K562 (cell line): ENCODE measurements at regions not wholly inside any gene's neighbourhood (a gene's known extent, or its start where the extent isn't known, plus 50 kb on each side); places are given as distances from the start of the nearest gene placed in this dataset.

ENCODE experiments used
- ATAC-seq: fragments of 200-7000 bp; cut with Tn5 transposase; 3 replicates; pipeline ENCODE4 v1.9.1; 2020; ENCODE audit warnings: moderate library complexity
- BruUV-seq: library from RNA; stranded (reverse); fragments of 400-500 nt; replicated peaks from 2 replicates; lab custom pipeline; 2021; lab: Mats Ljungman, UMichigan
- CTCF ChIA-PET: fragments of 300-600 bp; formaldehyde crosslinking; extraction: SDS; loops from one replicate; lab custom pipeline; 2021; ENCODE audit warnings: low intra/inter-chr PET ratio; lab: Yijun Ruan, JAX
- POLR2A ChIA-PET: fragments of 300-600, 350-650 bp; sonication (Branson Sonifier 250); formaldehyde crosslinking; extraction: SDS; loops from one replicate; lab custom pipeline; 2021; ENCODE audit warnings: antibody characterized with exemption, inconsistent platforms; lab: Yijun Ruan, JAX
- DNase-seq, 4 experiments: peaks; one replicate each; pipeline versions ENCODE4 v3.0.0 to v3.0.0-alpha.2; 2011 to 2018; ENCODE audit warnings: low spot score in 3 of 4, mixed read lengths in 3 of 4; ENCODE audit errors: extremely low read depth in 1 of 4
- FAIRE-seq: peaks from 2 replicates; lab custom pipeline; 2011; peaks lifted over from hg19 to GRCh38; lab: Jason Lieb, UNC
- H2AFZ ChIP-seq: 2 replicates; pipeline ENCODE4 v1.6.0; 2011; ENCODE audit warnings: low read depth, low read length, control low read depth, inconsistent platforms
- H3K27ac ChIP-seq: fragments of 200-600 bp; 3 replicates; pipeline ENCODE4 v1.8.0; 2011; ENCODE audit warnings: low read depth, mild to moderate bottlenecking, control low read depth, inconsistent platforms, low read length, moderate library complexity, mixed read lengths; ENCODE audit errors: extremely low read depth
- H3K27me3 ChIP-seq, 2 experiments: fragments of 300-600 bp in 1 of 2; 2 replicates in 1 of 2; 3 replicates in 1 of 2; pipeline versions ENCODE4 v1.6.0 to v1.8.0; 2011; ENCODE audit warnings: inconsistent platforms in 2 of 2, low read length in 2 of 2, mild to moderate bottlenecking in 1 of 2, mixed read lengths in 1 of 2, moderate library complexity in 1 of 2; ENCODE audit not compliant: control insufficient read depth in 2 of 2, insufficient read depth in 2 of 2
- H3K36me3 ChIP-seq: fragments of 300-600 bp; 3 replicates; pipeline ENCODE4 v1.8.0; 2011; ENCODE audit warnings: mild to moderate bottlenecking, low read length, inconsistent platforms; ENCODE audit not compliant: control insufficient read depth, insufficient read depth
- H3K4me1 ChIP-seq, 2 experiments: fragments of 200-600 bp in 1 of 2; replicated peaks in 1 of 2; 2 replicates in 1 of 2; 3 replicates in 1 of 2; pipeline versions ENCODE4 v1.5.1 to v1.8.0; 2011; ENCODE audit warnings: inconsistent platforms in 2 of 2, low read length in 2 of 2, mild to moderate bottlenecking in 1 of 2, mixed read lengths in 1 of 2, moderate library complexity in 1 of 2; ENCODE audit not compliant: control insufficient read depth in 2 of 2, insufficient read depth in 2 of 2
- H3K4me2 ChIP-seq: 2 replicates; pipeline ENCODE4 v1.6.1; 2011; ENCODE audit warnings: low read length, control low read depth, inconsistent platforms, mixed read lengths; ENCODE audit not compliant: insufficient read depth
- H3K4me3 ChIP-seq: fragments of 200-600 bp; sonication (generic), shearing (Covaris generic); 2 replicates; pipeline ENCODE4 v1.5.1; 2016; ENCODE audit warnings: control low read depth, inconsistent platforms
- H3K79me2 ChIP-seq: fragments of 200-600 bp; 3 replicates; pipeline ENCODE4 v1.8.0; 2011; ENCODE audit warnings: low read length, inconsistent platforms; ENCODE audit not compliant: control insufficient read depth, insufficient read depth
- H3K9ac ChIP-seq, 2 experiments: 2 replicates each; pipeline versions ENCODE4 v1.6.0 to v1.6.1; 2011; ENCODE audit warnings: low read depth in 2 of 2, low read length in 2 of 2, control low read depth in 1 of 2, inconsistent platforms in 1 of 2, mild to moderate bottlenecking in 1 of 2, mixed read lengths in 1 of 2; ENCODE audit not compliant: insufficient read depth in 1 of 2
- H3K9me1 ChIP-seq: one replicate; pipeline ENCODE4 v1.6.0; 2011; ENCODE audit warnings: inconsistent platforms, mild to moderate bottlenecking, low read length, moderate library complexity; ENCODE audit not compliant: control insufficient read depth, insufficient read depth
- H3K9me3 ChIP-seq: replicated peaks from 2 replicates; pipeline ENCODE4 v1.5.1; 2011; ENCODE audit warnings: low read depth, low read length, inconsistent platforms; ENCODE audit not compliant: control insufficient read depth, insufficient read depth
- H4K20me1 ChIP-seq: replicated peaks from 2 replicates; pipeline ENCODE4 v1.6.1; 2011; ENCODE audit warnings: low read length, inconsistent platforms, mixed read lengths; ENCODE audit not compliant: control insufficient read depth, insufficient read depth
- CHD4 ChIP-seq: fragments of 200-600 bp; sonication (generic); IDR thresholded peaks from 3 replicates; pipeline ENCODE4 v1.6.1; 2012; ENCODE audit warnings: low read depth, mild to moderate bottlenecking, mixed read lengths, low read length, inconsistent platforms; ENCODE audit not compliant: insufficient read depth, insufficient replicate concordance, poor library complexity, severe bottlenecking
- DACH1 ChIP-seq: fragments of 450-650 bp; IDR thresholded peaks from 2 replicates; pipeline ENCODE4 v1.6.1; 2018; ENCODE audit not compliant: partially characterized antibody
- MTF1 ChIP-seq: fragments of 250-450 bp; sonication (Bioruptor Pico); IDR thresholded peaks from 2 replicates; pipeline ENCODE4 v1.9.0; 2021; ENCODE audit warnings: moderate library complexity, mild to moderate bottlenecking, inconsistent platforms, borderline replicate concordance
- PHB ChIP-seq: fragments of 250-450 bp; sonication (Bioruptor Pico); IDR thresholded peaks from 2 replicates; pipeline ENCODE4 v1.5.0; 2021
- PPARD ChIP-seq: fragments of 250-450 bp; sonication (Bioruptor Pico); IDR thresholded peaks from 2 replicates; pipeline ENCODE4 v1.8.0; 2022; ENCODE audit warnings: inconsistent platforms, mild to moderate bottlenecking, moderate library complexity
- RAD21 ChIP-seq, 2 experiments: fragments of 250-450 bp in 1 of 2; fragments of 450-650 bp in 1 of 2; sonication (Bioruptor Pico) in 1 of 2; formaldehyde crosslinking in 1 of 2; IDR thresholded peaks in 1 of 2; conservative IDR thresholded peaks in 1 of 2; 2 replicates each; pipeline versions ENCODE4 v1.4.0 to v1.8.0; 2020 to 2022; ENCODE audit warnings: mild to moderate bottlenecking in 2 of 2, moderate library complexity in 1 of 2
- SAFB ChIP-seq: fragments of 200-400 bp; formaldehyde crosslinking; IDR thresholded peaks from 2 replicates; pipeline ENCODE4 v1.6.1; 2017; ENCODE audit warnings: low read depth, low read length, borderline replicate concordance
- TAF15 ChIP-seq: fragments of 200-400 bp; formaldehyde crosslinking; IDR thresholded peaks from 2 replicates; pipeline ENCODE4 v1.6.1; 2017; ENCODE audit warnings: mild to moderate bottlenecking, low read depth, low read length, moderate library complexity
- TAF7 ChIP-seq: fragments of 450-650 bp; IDR thresholded peaks from 2 replicates; pipeline ENCODE4 v1.6.1; 2016; ENCODE audit warnings: missing genetic modification characterization, missing compliant biosample characterization
- ZNF263 ChIP-seq: sonication (generic); formaldehyde crosslinking; IDR thresholded peaks from 2 replicates; pipeline ENCODE4 v1.8.0; 2022; ENCODE audit warnings: mild to moderate bottlenecking, missing genetic modification reagents, borderline replicate concordance
- ZNF384 ChIP-seq: IDR thresholded peaks from 2 replicates; pipeline ENCODE4 v1.6.1; 2012; ENCODE audit warnings: low read depth, low read length, improper control_type of control experiment
- ZNF444 ChIP-seq: fragments of 250-450 bp; sonication (Bioruptor Pico); IDR thresholded peaks from 2 replicates; pipeline ENCODE4 v1.4.0; 2020; ENCODE audit warnings: mild to moderate bottlenecking, moderate library complexity
- WGBS: fragments of 100-300 bp; shearing (Covaris generic); methylation state at CpG from one replicate; pipeline ENCODE4 v1.1.6; 2016; ENCODE audit warnings: low coverage, mixed read lengths; ENCODE audit not compliant: insufficient coverage; ENCODE audit errors: missing lambda C conversion rate; 5-methylcytosine and 5-hydroxymethylcytosine counted together
- in situ Hi-C: fragments of 300-500 bp; cut with MboI; formaldehyde crosslinking; loops from 4 replicates; pipeline ENCODE4 v1.15.0; 2018; ENCODE audit warnings: inconsistent platforms, mixed read lengths
- intact Hi-C: fragments of 100-400 bp; cut with micrococcal nuclease; formaldehyde crosslinking; loops from 2 replicates; pipeline ENCODE4 v1.14.2; 2022
- TF ChIP-seq, protein P1 (sequence below): fragments of 250-450 bp; sonication (Bioruptor Pico); IDR thresholded peaks from 2 replicates; pipeline ENCODE4 v1.8.0; 2021; ENCODE audit warnings: borderline replicate concordance, mild to moderate bottlenecking, moderate library complexity; ENCODE audit not compliant: poor library complexity, severe bottlenecking
- TF ChIP-seq, protein P2 (sequence below): sonication (generic); formaldehyde crosslinking; IDR thresholded peaks from 2 replicates; pipeline ENCODE4 v1.8.0; 2022; ENCODE audit warnings: missing genetic modification reagents, mild to moderate bottlenecking, moderate library complexity, borderline replicate concordance
- TF ChIP-seq, protein P3 (sequence below), 3 experiments: IDR thresholded peaks in 2 of 3; conservative IDR thresholded peaks in 1 of 3; 2 replicates each; pipeline ENCODE4 v1.5.1; 2011 to 2012; ENCODE audit warnings: low read length in 3 of 3, mild to moderate bottlenecking in 3 of 3, control low read depth in 2 of 3, improper control_type of control experiment in 1 of 3, inconsistent platforms in 1 of 3, low read depth in 1 of 3, mixed read lengths in 1 of 3, moderate library complexity in 1 of 3; ENCODE audit not compliant: insufficient read depth in 2 of 3

DNA sequence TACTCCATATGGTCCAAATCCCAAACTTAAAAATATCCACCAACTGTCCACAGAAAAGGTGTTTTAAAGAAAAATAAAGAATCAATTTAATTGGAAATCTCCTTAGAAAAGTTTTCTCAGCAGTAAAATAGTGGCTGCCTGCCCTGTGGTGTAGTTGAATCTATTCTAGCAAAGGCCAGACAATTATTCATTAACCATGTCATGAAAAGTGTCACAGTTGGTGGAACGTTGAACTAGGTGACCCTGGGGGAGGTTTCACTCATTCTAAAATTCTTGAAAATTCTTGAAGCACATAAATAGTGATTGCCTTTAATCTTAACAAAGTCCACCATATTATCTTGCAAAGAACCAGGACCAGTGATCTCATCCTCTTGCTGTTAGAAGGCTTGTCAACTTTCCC, 78.4 kb upstream of the GZMB start (continued):
- TF ChIP-seq ZNF444 (CRISPR knock-in tag) (no peak), CHD4 (no peak), PHB (no peak)
- TF ChIP-seq, protein P1, sequence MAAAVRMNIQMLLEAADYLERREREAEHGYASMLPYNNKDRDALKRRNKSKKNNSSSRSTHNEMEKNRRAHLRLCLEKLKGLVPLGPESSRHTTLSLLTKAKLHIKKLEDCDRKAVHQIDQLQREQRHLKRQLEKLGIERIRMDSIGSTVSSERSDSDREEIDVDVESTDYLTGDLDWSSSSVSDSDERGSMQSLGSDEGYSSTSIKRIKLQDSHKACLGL (CRISPR knock-in tag), result no peak
- TF ChIP-seq, protein P2, sequence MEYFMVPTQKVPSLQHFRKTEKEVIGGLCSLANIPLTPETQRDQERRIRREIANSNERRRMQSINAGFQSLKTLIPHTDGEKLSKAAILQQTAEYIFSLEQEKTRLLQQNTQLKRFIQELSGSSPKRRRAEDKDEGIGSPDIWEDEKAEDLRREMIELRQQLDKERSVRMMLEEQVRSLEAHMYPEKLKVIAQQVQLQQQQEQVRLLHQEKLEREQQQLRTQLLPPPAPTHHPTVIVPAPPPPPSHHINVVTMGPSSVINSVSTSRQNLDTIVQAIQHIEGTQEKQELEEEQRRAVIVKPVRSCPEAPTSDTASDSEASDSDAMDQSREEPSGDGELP (CRISPR knock-in tag), result no peak

DNA sequence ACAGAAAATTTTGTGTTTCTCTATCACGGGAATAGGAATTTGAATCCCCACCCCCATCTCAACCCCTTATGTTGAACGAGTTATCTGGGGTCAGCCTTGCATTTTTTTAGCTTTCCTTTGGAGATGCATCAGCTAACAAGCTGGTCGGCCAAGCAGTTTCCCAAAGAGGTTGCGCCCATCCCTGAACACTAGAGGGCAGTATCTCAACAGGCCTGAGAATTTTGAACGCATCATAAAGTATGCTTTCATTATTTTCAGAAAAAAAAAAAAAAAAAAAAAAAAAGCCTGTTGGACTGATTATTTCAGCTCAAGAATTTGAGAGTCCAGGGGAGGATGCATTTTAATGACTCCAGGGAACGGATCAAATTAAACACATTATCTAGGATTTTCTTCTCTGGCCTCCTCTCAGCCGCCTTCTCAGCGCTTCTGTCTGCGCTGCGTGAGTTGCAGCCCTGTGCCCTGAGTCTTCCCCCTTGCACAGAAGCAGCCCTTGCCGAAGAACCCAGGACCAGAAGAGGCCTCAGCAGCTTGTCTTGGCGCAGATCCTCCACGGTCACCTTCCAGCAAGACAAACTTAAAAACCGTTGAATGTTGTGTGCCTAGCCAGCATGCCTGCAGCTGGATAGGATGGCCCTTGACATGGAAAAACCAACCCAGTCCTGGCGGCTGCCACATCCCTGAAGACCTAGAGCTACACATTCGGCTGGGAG, 76.6 kb upstream of the GZMB start:
- ChIA-PET POLR2A (interaction anchor here (0.7 kb wide), 1 partner anchor 142 kb away, joined by 3 read pairs; no protein-coding TSS in a partner anchor), CTCF (interaction anchor here (1.3 kb wide), 1 partner anchor 441 kb away, joined by 3 read pairs; no protein-coding TSS in a partner anchor)
- Histone ChIP-seq H3K79me2 (no peaks in the 10 kb centered on the region), H3K9me1 (no peaks in the 10 kb centered on the region), H2AFZ (no peak overlapping the region), H3K4me2 (no peak overlapping the region), H3K9me3 (no peaks in the 10 kb centered on the region), H3K36me3 (no peaks in the 10 kb centered on the region), H3K4me3 (no peak overlapping the region), H3K27ac (no peak overlapping the region), H4K20me1 (no peaks in the 10 kb centered on the region), H3K27me3 (peaks cover 2 to 5% of the 10 kb centered on the region in 2 experiments; a peak in 3 of 5 replicates), H3K4me1 (no peaks in the 10 kb centered on the region), H3K9ac (no peak overlapping the region)
- DNase-seq (peak; percentile 33 to 53 (median 36)), ATAC-seq (peak; percentile 84), FAIRE-seq (peak; percentile 83)
- BruUV-seq, result no TSS peak
- 0% methylated on average over 11 of the region's 16 CpGs for WGBS
- intact Hi-C loops (loop anchor here (10.0 kb wide), 1 partner anchor 334 kb away; no protein-coding TSS in a partner anchor), in situ Hi-C loops (no loop called here)
- TF ChIP-seq MTF1 (CRISPR knock-in tag), result no peak
- peak; percentile 68; the same call in 1 of the 2 replicates for TF ChIP-seq ZNF384
- peak; percentile 31 to 36; a peak in 3 of 4 replicates for TF ChIP-seq RAD21 (CRISPR knock-in tag; conservative IDR thresholded peaks at IDR 0.05 in 1 of 2, IDR thresholded peaks at IDR 0.05 in 1 of 2)
- TF ChIP-seq PPARD (CRISPR knock-in tag), result no peak
- no peak for TF ChIP-seq TAF7 (tag)
- TF ChIP-seq SAFB, result no peak
- TF ChIP-seq, protein P3, sequence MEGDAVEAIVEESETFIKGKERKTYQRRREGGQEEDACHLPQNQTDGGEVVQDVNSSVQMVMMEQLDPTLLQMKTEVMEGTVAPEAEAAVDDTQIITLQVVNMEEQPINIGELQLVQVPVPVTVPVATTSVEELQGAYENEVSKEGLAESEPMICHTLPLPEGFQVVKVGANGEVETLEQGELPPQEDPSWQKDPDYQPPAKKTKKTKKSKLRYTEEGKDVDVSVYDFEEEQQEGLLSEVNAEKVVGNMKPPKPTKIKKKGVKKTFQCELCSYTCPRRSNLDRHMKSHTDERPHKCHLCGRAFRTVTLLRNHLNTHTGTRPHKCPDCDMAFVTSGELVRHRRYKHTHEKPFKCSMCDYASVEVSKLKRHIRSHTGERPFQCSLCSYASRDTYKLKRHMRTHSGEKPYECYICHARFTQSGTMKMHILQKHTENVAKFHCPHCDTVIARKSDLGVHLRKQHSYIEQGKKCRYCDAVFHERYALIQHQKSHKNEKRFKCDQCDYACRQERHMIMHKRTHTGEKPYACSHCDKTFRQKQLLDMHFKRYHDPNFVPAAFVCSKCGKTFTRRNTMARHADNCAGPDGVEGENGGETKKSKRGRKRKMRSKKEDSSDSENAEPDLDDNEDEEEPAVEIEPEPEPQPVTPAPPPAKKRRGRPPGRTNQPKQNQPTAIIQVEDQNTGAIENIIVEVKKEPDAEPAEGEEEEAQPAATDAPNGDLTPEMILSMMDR (IDR thresholded peaks at IDR 0.05 in 2 of 3, conservative IDR thresholded peaks at IDR 0.05 in 1 of 3; ENCODE audit: insufficient read depth in 2 of 3, low read depth in 1 of 3, low read length in 3 of 3), result peak; percentile 52 to 70 (median 60)
- TF ChIP-seq TAF15, result no peak
- TF ChIP-seq DACH1, result no peak
- no peak for TF ChIP-seq ZNF263 (CRISPR knock-in tag)
